ENCODE measurements at regions not wholly inside any gene's neighbourhood (a gene's known extent, or its start where the extent isn't known, plus 50 kb on each side); places are given as distances from the start of the nearest gene placed in this dataset.
"Not testable (repeated sequence)": the region's sequence is repeated elsewhere in the genome, so short reads cannot be mapped to it uniquely, and the experiment has no call there.

- no peak for DNase-seq
Observed at GRCh38 chr17:54372069-54372749, 528.4 kb upstream of the TOM1L1 start.

- DNase-seq: no peak
Observed at GRCh38 chr17:54373970-54374369, 526.7 kb upstream of the TOM1L1 start.

DNA sequence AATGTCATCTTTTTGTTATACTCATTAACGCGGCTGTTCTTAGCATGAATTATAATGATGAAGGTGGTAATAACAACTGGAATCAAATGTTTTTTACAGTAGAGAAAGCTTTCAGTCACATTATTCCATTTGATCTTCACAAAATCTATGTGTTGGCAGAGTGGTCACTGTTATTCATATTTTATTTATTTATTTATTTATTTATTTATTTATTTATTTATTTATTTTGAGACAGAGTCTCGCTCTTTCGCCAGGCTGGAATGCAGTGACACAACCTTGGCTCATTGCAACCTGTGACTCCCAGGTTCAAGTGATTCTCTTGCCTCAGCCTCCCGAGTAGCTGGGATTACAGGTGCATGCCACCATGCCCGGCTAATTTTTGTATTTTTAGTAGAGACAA, 524.2 kb upstream of the TOM1L1 start:
- DNase-seq: not testable (repeated sequence)

DNA sequence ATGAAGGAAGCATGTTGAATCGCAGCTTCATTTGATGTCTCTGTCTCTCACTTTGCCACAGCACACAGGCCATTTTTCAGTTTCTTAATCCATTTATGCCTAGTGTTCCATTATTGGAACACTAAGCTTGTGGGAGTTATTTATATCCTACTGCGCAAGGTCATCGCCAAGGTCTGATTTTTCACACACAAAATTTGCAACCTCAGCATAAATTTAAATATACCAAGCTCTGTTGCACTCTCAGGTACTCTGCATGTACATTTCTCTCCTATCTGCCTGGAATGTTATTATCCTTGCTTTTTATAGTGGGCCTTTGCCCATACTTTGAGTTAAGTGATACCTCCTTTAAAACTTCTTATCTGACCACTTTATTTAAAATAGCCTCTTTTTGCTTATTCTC, 519.2 kb upstream of the TOM1L1 start:
- no peak for DNase-seq

GRCh38 chr17:54404259-54404658, 496.4 kb upstream of the TOM1L1 start:
- no peak for DNase-seq

DNA sequence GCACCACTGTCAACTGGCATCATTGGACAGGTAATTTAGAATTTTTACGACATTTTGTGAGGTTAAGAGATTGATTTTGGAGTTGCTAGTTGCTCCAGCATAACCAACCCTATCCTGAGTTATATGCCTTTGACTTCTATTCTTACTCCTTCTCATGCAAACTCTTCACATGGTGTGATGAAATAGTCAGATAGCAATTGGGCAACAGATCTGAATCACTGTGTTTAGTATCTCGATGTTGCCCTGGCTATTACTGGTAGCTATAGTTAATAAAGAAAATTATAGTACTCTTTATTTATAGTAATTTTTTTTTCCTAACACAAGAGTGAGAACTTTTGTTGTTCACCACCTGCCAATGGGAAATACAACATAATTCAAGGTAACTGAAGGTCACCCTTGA, 494.8 kb upstream of the TOM1L1 start:
- no peak for DNase-seq

GRCh38 chr17:54408731-54409130, 491.9 kb upstream of the TOM1L1 start:
- DNase-seq: no peak

- DNase-seq: no peak
Observed at GRCh38 chr17:54418467-54418866, 482.2 kb upstream of the TOM1L1 start.

DNA sequence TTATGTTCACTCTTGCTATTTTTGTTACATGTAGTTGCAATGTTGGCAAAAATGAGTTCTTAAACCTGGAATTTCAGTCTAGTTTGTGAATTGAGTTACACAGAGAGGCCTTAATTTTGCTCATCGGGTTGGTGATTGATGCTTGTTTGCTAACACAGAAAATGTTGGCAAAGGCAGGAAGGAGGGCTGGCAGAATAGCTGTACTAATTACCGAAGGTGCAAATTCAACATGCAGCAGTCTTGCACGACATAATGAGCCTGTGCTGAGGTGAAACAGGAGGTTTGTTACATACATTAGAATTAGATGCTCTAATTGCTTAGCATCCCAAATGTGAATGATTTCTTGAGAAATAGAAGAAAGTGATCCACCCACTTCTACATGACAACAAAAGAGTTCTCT, 475.0 kb upstream of the TOM1L1 start:
- no peak for DNase-seq

- peak in 1 of 2 experiments; percentile 6 for DNase-seq
Observed at GRCh38 chr17:54426296-54426886, 474.3 kb upstream of the TOM1L1 start.

DNA sequence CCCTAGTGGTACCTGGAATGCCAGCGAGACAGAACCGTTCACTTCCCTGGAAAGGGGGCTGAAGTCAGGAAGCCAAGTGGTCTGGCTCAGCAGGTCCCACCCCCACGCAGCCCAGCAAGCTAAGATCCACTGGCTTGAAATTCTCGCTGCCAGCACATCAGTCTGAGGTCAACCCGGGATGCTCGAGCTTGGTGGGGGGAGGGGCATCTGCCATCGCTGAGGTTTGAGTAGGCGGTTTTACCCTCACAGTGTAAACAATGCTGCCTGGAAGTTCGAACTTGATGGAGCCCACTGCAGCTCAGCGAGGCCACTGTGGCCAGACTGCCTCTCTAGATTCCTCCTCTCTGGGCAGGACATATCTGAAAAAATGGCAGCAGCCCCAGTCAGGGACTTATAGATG, 464.7 kb upstream of the TOM1L1 start:
- no peak for DNase-seq

GRCh38 chr17:54439816-54440215, 460.8 kb upstream of the TOM1L1 start:
- no peak for DNase-seq

DNA sequence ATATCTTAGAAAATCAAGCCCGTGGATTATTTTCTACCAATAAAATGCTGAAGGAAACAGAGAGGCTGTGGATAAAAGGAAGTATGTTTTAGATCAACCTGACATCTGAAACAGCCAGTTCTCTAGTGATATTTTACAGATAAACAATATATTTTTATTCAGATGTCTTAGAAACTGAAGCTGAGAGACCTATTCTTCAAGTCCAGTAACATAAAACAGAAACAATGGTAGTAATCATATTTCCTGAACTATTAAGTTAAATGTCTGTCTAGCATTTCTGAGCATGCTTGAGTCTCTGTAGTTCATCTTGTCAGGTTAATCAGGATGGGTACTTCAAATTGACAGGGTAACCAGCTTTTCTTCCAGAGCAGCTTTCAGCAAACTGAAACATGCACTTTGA, 449.6 kb upstream of the TOM1L1 start:
- no peak for DNase-seq

- no peak for DNase-seq
Observed at GRCh38 chr17:54452666-54453348, 447.8 kb upstream of the TOM1L1 start.

GRCh38 chr17:54455251-54455868, 445.3 kb upstream of the TOM1L1 start:
- no peak for DNase-seq

DNA sequence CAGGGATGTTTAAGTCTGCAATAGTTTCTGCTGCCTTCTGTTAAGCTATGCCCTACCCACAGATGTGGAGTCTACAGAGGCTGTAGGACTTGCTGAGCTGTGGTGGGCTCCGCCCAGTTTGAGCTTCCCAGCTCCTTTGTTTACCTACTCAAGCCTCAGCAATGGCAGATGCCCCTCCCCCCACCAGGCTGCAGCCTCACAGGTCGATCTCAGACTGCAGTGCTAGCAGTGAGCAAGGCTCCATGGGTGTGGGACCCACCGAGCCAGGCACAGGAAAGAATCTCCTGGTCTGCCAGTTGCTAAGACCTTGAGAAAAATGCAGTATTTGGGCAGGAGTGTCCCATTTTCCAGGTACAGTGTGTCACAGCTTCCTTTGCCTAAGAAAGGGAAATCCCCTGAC, 435.2 kb upstream of the TOM1L1 start:
- not testable (repeated sequence) for DNase-seq

- DNase-seq: no peak
Observed at GRCh38 chr17:54466875-54467274, 433.8 kb upstream of the TOM1L1 start.

GRCh38 chr17:54482843-54483242, 417.8 kb upstream of the TOM1L1 start:
- DNase-seq: no peak

- no peak for DNase-seq
Observed at GRCh38 chr17:54493691-54494090, 407.0 kb upstream of the TOM1L1 start.

- DNase-seq: no peak
Observed at GRCh38 chr17:54494721-54495715, 405.6 kb upstream of the TOM1L1 start.

DNA sequence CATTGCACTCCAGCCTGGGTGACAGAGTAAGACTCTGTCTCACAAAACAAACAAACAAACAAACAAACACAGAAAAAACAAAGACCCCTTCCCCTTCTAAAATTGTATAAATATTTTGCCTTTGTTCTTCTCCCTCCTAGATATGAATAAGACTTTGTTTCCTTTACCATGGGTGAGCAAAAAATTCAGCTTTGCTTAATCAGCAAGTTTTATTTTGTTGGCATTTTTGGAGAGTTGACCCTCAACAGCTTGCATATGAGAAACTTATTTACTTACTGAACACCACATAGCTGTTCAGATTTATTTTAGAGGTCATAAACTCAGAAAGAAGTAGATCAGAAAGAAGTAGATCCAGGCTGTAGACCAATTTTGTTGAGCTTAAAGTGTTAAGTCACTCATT, 395.2 kb upstream of the TOM1L1 start:
- no peak for DNase-seq

DNA sequence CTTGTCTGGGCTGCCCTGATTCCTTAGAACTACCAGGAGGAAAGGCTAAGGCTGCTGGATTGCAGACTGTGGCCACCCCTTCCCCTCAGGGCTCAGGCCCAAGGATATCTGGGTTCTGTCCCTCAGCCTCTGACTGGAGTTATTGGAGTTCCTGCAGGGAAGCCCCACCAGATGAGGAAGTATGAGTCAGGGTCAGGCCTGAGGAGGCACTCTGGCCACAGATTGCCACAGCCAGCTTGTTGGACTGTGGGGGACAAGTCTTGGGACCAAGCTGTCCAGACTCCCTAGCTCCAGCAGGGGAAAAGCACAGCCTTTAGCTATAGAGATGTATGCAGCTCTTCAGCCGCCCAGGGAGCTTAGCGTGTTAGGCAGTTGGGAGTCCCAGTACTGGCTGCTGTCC, 381.9 kb upstream of the TOM1L1 start:
- DNase-seq: no peak

GRCh38 chr17:54521137-54521536, 379.5 kb upstream of the TOM1L1 start:
- DNase-seq: no peak
